ENCODE measurements at regions not wholly inside any gene's neighbourhood (a gene's known extent, or its start where the extent isn't known, plus 50 kb on each side); places are given as distances from the start of the nearest gene placed in this dataset.

GRCh38 chr2:226561962-226562361, 237.7 kb downstream of the IRS1 start:
- Histone ChIP-seq H3K4me3 (no peak overlapping the region), H3K27me3 (replicated peaks; ENCODE audit: insufficient read depth) (no peaks in the 10 kb centered on the region), H3K36me3 (ENCODE audit: low read depth) (no peaks in the 10 kb centered on the region), H3K4me2 (ENCODE audit: unreplicated experiment) (no peak overlapping the region), H4K20me1 (ENCODE audit: insufficient read depth) (no peaks in the 10 kb centered on the region), H3K4me1 (ENCODE audit: insufficient read depth) (no peaks in the 10 kb centered on the region), H2AFZ (no peak overlapping the region), H3K9me3 (ENCODE audit: low read depth) (no peaks in the 10 kb centered on the region), H3K9ac (no peak overlapping the region), H3K79me2 (ENCODE audit: insufficient read depth) (no peaks in the 10 kb centered on the region), H3K27ac (no peak overlapping the region), H3F3A (ENCODE audit: insufficient read depth) (no peaks in the 10 kb centered on the region), H3K9me2 (ENCODE audit: insufficient read depth) (no peaks in the 10 kb centered on the region)
- in situ Hi-C loops (cut with MboI): no loop called here
- TF ChIP-seq EZH2 (IDR thresholded peaks at IDR 0.05; ENCODE audit: insufficient read depth, poor library complexity, severe bottlenecking) (no peak), EZH2phosphoT487 (IDR thresholded peaks at IDR 0.05; ENCODE audit: insufficient read depth, low read depth) (no peak)
- WGBS, 2 experiments (ENCODE audit: low coverage in 1 of 2, low lambda C conversion rate in 2 of 2, missing lambda C conversion rate in 2 of 2): 43 to 48% methylated on average over 1 of the region's 1 CpG
- no peak for DNase-seq

GRCh38 chr2:226560325-226560724, 239.3 kb downstream of the IRS1 start:
- in situ Hi-C loops (cut with MboI): no loop called here
- WGBS, 2 experiments (ENCODE audit: low coverage in 1 of 2, low lambda C conversion rate in 2 of 2, missing lambda C conversion rate in 2 of 2): 81 to 87% methylated on average over 2 of the region's 2 CpGs

GRCh38 chr2:226559536-226559935, 240.1 kb downstream of the IRS1 start:
- no peaks in the 10 kb centered on the region for H4K20me1 ChIP-seq (ENCODE audit: insufficient read depth)
- H3K27me3 ChIP-seq (replicated peaks; ENCODE audit: insufficient read depth): no peaks in the 10 kb centered on the region
- 91 to 97% methylated on average over 2 of the region's 2 CpGs for WGBS, 2 experiments (ENCODE audit: low coverage in 1 of 2, low lambda C conversion rate in 2 of 2, missing lambda C conversion rate in 2 of 2)
- H3K4me3 ChIP-seq: no peak overlapping the region
- no peaks in the 10 kb centered on the region for H3K36me3 ChIP-seq (ENCODE audit: low read depth)
- H3K9me3 ChIP-seq (ENCODE audit: low read depth): no peaks in the 10 kb centered on the region
- H3K9ac ChIP-seq: no peak overlapping the region
- H3K9me2 ChIP-seq (ENCODE audit: insufficient read depth): no peaks in the 10 kb centered on the region
- H3K79me2 ChIP-seq (ENCODE audit: insufficient read depth): no peaks in the 10 kb centered on the region
- H3K4me1 ChIP-seq (ENCODE audit: insufficient read depth): no peaks in the 10 kb centered on the region; the same call in 1 of the 2 replicates
- no peak overlapping the region for H2AFZ ChIP-seq
- no peak for DNase-seq
- no peak overlapping the region for H3K27ac ChIP-seq
- no peak overlapping the region for H3K4me2 ChIP-seq (ENCODE audit: unreplicated experiment)
- TF ChIP-seq EZH2phosphoT487 (IDR thresholded peaks at IDR 0.05; ENCODE audit: insufficient read depth, low read depth): no peak
- no peak for TF ChIP-seq EZH2 (IDR thresholded peaks at IDR 0.05; ENCODE audit: insufficient read depth, poor library complexity, severe bottlenecking)
- 0 out of 2 replicates have a peak, but pooled peaks cover 7% of the 10 kb centered on the region for H3F3A ChIP-seq (ENCODE audit: insufficient read depth)
- in situ Hi-C loops (cut with MboI): no loop called here

More at GRCh38 chr2:226560325-226560724, 239.3 kb downstream of the IRS1 start:
- no peak for TF ChIP-seq EZH2phosphoT487 (IDR thresholded peaks at IDR 0.05; ENCODE audit: insufficient read depth, low read depth)
- TF ChIP-seq EZH2 (IDR thresholded peaks at IDR 0.05; ENCODE audit: insufficient read depth, poor library complexity, severe bottlenecking): no peak
- Histone ChIP-seq H3K9me3 (ENCODE audit: low read depth) (no peaks in the 10 kb centered on the region), H3K9ac (no peak overlapping the region), H3K4me1 (ENCODE audit: insufficient read depth) (no peaks in the 10 kb centered on the region), H3K4me3 (no peak overlapping the region), H4K20me1 (ENCODE audit: insufficient read depth) (no peaks in the 10 kb centered on the region), H3K79me2 (ENCODE audit: insufficient read depth) (no peaks in the 10 kb centered on the region), H2AFZ (no peak overlapping the region), H3K36me3 (ENCODE audit: low read depth) (no peaks in the 10 kb centered on the region), H3F3A (ENCODE audit: insufficient read depth) (no peaks in the 10 kb centered on the region), H3K27ac (no peak overlapping the region), H3K27me3 (replicated peaks; ENCODE audit: insufficient read depth) (no peaks in the 10 kb centered on the region), H3K9me2 (ENCODE audit: insufficient read depth) (no peaks in the 10 kb centered on the region), H3K4me2 (ENCODE audit: unreplicated experiment) (no peak overlapping the region)
- no peak for DNase-seq

- in situ Hi-C loops (cut with MboI): no loop called here
- no peak overlapping the region for H3K9ac ChIP-seq
- H3K79me2 ChIP-seq (ENCODE audit: insufficient read depth): no peaks in the 10 kb centered on the region
- H3K36me3 ChIP-seq (ENCODE audit: low read depth): no peaks in the 10 kb centered on the region
- H3K4me1 ChIP-seq (ENCODE audit: insufficient read depth): no peaks in the 10 kb centered on the region; the same call in 1 of the 2 replicates
- TF ChIP-seq EZH2phosphoT487 (IDR thresholded peaks at IDR 0.05; ENCODE audit: insufficient read depth, low read depth): no peak
- TF ChIP-seq EZH2 (IDR thresholded peaks at IDR 0.05; ENCODE audit: insufficient read depth, poor library complexity, severe bottlenecking): no peak
- H3K27ac ChIP-seq: no peak overlapping the region
- 0 out of 2 replicates have a peak, but pooled peaks cover 8% of the 10 kb centered on the region for H3F3A ChIP-seq (ENCODE audit: insufficient read depth)
- no peaks in the 10 kb centered on the region for H4K20me1 ChIP-seq (ENCODE audit: insufficient read depth)
- H3K9me2 ChIP-seq (ENCODE audit: insufficient read depth): no peaks in the 10 kb centered on the region
- H2AFZ ChIP-seq: no peak overlapping the region
- no peak for DNase-seq
- no peaks in the 10 kb centered on the region for H3K27me3 ChIP-seq (replicated peaks; ENCODE audit: insufficient read depth)
- no peak overlapping the region for H3K4me3 ChIP-seq
- H3K4me2 ChIP-seq (ENCODE audit: unreplicated experiment): no peak overlapping the region
- H3K9me3 ChIP-seq (ENCODE audit: low read depth): no peaks in the 10 kb centered on the region
- 79 to 85% methylated on average over 5 of the region's 5 CpGs for WGBS, 2 experiments (ENCODE audit: low coverage in 1 of 2, low lambda C conversion rate in 2 of 2, missing lambda C conversion rate in 2 of 2)
Observed at GRCh38 chr2:226558418-226558817, 241.2 kb downstream of the IRS1 start.

- H3K36me3 ChIP-seq (ENCODE audit: low read depth): no peaks in the 10 kb centered on the region
- no peaks in the 10 kb centered on the region for H4K20me1 ChIP-seq (ENCODE audit: insufficient read depth)
- H3K4me2 ChIP-seq (ENCODE audit: unreplicated experiment): no peak overlapping the region
- no peak overlapping the region for H3K27ac ChIP-seq
- no peaks in the 10 kb centered on the region for H3K79me2 ChIP-seq (ENCODE audit: insufficient read depth)
- H3K9me2 ChIP-seq (ENCODE audit: insufficient read depth): no peaks in the 10 kb centered on the region
- H3K4me1 ChIP-seq (ENCODE audit: insufficient read depth): no peaks in the 10 kb centered on the region; the same call in 1 of the 2 replicates
- no peaks in the 10 kb centered on the region for H3K27me3 ChIP-seq (replicated peaks; ENCODE audit: insufficient read depth)
- no peak overlapping the region for H3K4me3 ChIP-seq
- H3F3A ChIP-seq (ENCODE audit: insufficient read depth): 0 out of 2 replicates have a peak, but pooled peaks cover 8% of the 10 kb centered on the region
- no peaks in the 10 kb centered on the region for H3K9me3 ChIP-seq (ENCODE audit: low read depth)
- no peak overlapping the region for H2AFZ ChIP-seq
- in situ Hi-C loops (cut with MboI): no loop called here
- 93 to 94% methylated on average over 4 of the region's 4 CpGs for WGBS, 2 experiments (ENCODE audit: low coverage in 1 of 2, low lambda C conversion rate in 2 of 2, missing lambda C conversion rate in 2 of 2)
- DNase-seq: no peak
- no peak for TF ChIP-seq EZH2 (IDR thresholded peaks at IDR 0.05; ENCODE audit: insufficient read depth, poor library complexity, severe bottlenecking)
- no peak for TF ChIP-seq EZH2phosphoT487 (IDR thresholded peaks at IDR 0.05; ENCODE audit: insufficient read depth, low read depth)
- no peak overlapping the region for H3K9ac ChIP-seq
Observed at GRCh38 chr2:226556050-226556449, 243.6 kb downstream of the IRS1 start.

Data from GM23248 (cell line).